Caco-2 (cell line): ENCODE measurements at regions not wholly inside any gene's neighbourhood (a gene's known extent, or its start where the extent isn't known, plus 50 kb on each side); places are given as distances from the start of the nearest gene placed in this dataset.

ENCODE experiments used
- BruUV-seq: library from RNA; stranded (reverse); fragments of 400-500 nt; replicated peaks from 2 replicates; lab custom pipeline; 2021; lab: Mats Ljungman, UMichigan
- CTCF ChIA-PET: fragments of 300-600 bp; sonication (Branson Sonifier 250); formaldehyde crosslinking; loops from one replicate; lab custom pipeline; 2022; ENCODE audit warnings: antibody characterized with exemption; lab: Charles Lee
- POLR2A ChIA-PET: fragments of 300-600 bp; sonication (Branson Sonifier 250); formaldehyde crosslinking; loops from one replicate; lab custom pipeline; 2022; ENCODE audit warnings: antibody characterized with exemption; lab: Charles Lee
- DNase-seq, 2 experiments: peaks; one replicate each; pipeline versions ENCODE4 v3.0.0 to v3.0.0-alpha.2; 2020 to 2022
- H3K27me3 ChIP-seq: replicated peaks from 2 replicates; pipeline ENCODE4 v1.6.0; 2011; ENCODE audit warnings: low read length; ENCODE audit not compliant: control insufficient read depth, insufficient read depth
- H3K36me3 ChIP-seq: 2 replicates; pipeline ENCODE4 v1.5.1; 2011; ENCODE audit warnings: low read length; ENCODE audit not compliant: control insufficient read depth, insufficient read depth
- H3K4me1 ChIP-seq: fragments of 250-450 bp; sonication (Bioruptor Pico); 2 replicates; pipeline ENCODE4 v1.5.1; 2020; ENCODE audit warnings: mild to moderate bottlenecking
- H3K4me3 ChIP-seq: 2 replicates; pipeline ENCODE4 v1.5.1; 2011; ENCODE audit warnings: low read depth, mild to moderate bottlenecking, control low read depth, low read length
- H3K9me3 ChIP-seq: fragments of 250-450 bp; sonication (Bioruptor Pico); 2 replicates; pipeline ENCODE4 v1.5.1; 2020; ENCODE audit warnings: mild to moderate bottlenecking, moderate library complexity
- H3K27ac Mint-ChIP-seq: one replicate; pipeline ENCODE4 v1.8.0; 2022; ENCODE audit warnings: mixed read lengths; ENCODE audit not compliant: unreplicated experiment
- H3K27me3 Mint-ChIP-seq: one replicate; pipeline ENCODE4 v1.8.0; 2022; ENCODE audit warnings: mixed read lengths; ENCODE audit not compliant: insufficient read depth, unreplicated experiment
- H3K36me3 Mint-ChIP-seq: one replicate; pipeline ENCODE4 v1.8.0; 2022; ENCODE audit warnings: mild to moderate bottlenecking, mixed read lengths; ENCODE audit not compliant: insufficient read depth, unreplicated experiment
- H3K4me1 Mint-ChIP-seq: one replicate; pipeline ENCODE4 v1.8.0; 2022; ENCODE audit warnings: low read depth, mixed read lengths; ENCODE audit not compliant: unreplicated experiment
- H3K4me3 Mint-ChIP-seq: one replicate; pipeline ENCODE4 v1.8.0; 2022; ENCODE audit warnings: mild to moderate bottlenecking, moderate library complexity, mixed read lengths; ENCODE audit not compliant: unreplicated experiment
- H3K9me3 Mint-ChIP-seq: one replicate; pipeline ENCODE4 v1.8.0; 2022; ENCODE audit warnings: mixed read lengths; ENCODE audit not compliant: unreplicated experiment
- intact Hi-C: fragments of 100-400 bp; cut with micrococcal nuclease; formaldehyde crosslinking; loops from one replicate; pipeline ENCODE4 v1.10.0; 2022; ENCODE audit not compliant: unreplicated experiment
- TF ChIP-seq, protein P1 (sequence below), 2 experiments: fragments of 200-600 bp in 1 of 2; IDR thresholded peaks; 1 replicate in 1 of 2; 2 replicates in 1 of 2; pipeline versions ENCODE4 v1.5.1 to v1.8.0; 2011 to 2022; ENCODE audit warnings: antibody characterized with exemption in 1 of 2, control low read depth in 1 of 2, inconsistent platforms in 1 of 2, low read depth in 1 of 2, low read length in 1 of 2, mild to moderate bottlenecking in 1 of 2, moderate library complexity in 1 of 2; ENCODE audit not compliant: insufficient read depth in 1 of 2, severe bottlenecking in 1 of 2, unreplicated experiment in 1 of 2

DNA sequence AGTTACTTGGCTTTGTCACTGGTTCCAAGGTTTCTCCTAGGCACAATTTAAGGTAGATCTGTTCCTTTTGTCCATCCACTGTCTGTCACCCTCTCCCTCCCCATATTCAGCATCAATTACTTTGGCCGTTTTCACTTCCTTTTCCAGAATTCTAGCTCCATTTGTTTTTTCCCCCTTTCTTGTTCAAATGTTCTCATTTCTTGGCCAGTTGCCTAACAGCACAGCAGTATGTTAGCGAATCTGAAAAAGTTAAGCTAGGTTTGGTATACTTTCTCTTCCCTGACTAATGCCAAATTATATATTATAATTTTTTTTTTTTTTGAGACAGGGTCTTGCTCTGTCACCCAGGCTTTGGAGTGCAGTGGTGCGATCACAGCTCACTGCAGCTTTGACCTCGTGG lies 409.1 kb upstream of the TEX13C start:
- H3K4me1 Mint-ChIP-seq: no peaks in the 10 kb centered on the region
- DNase-seq: no peak
- H3K9me3 ChIP-seq: no peaks in the 10 kb centered on the region
- H3K27me3 ChIP-seq: no peaks in the 10 kb centered on the region
- H3K4me3 Mint-ChIP-seq: no peak overlapping the region
- TF ChIP-seq, protein P1, sequence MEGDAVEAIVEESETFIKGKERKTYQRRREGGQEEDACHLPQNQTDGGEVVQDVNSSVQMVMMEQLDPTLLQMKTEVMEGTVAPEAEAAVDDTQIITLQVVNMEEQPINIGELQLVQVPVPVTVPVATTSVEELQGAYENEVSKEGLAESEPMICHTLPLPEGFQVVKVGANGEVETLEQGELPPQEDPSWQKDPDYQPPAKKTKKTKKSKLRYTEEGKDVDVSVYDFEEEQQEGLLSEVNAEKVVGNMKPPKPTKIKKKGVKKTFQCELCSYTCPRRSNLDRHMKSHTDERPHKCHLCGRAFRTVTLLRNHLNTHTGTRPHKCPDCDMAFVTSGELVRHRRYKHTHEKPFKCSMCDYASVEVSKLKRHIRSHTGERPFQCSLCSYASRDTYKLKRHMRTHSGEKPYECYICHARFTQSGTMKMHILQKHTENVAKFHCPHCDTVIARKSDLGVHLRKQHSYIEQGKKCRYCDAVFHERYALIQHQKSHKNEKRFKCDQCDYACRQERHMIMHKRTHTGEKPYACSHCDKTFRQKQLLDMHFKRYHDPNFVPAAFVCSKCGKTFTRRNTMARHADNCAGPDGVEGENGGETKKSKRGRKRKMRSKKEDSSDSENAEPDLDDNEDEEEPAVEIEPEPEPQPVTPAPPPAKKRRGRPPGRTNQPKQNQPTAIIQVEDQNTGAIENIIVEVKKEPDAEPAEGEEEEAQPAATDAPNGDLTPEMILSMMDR (IDR thresholded peaks at IDR 0.05; ENCODE audit: insufficient read depth in 1 of 2, low read depth in 1 of 2, low read length in 1 of 2, severe bottlenecking in 1 of 2, unreplicated experiment in 1 of 2): no peak
- H3K9me3 Mint-ChIP-seq: no peaks in the 10 kb centered on the region
- intact Hi-C loops: no loop called here
- no peak overlapping the region for H3K27ac Mint-ChIP-seq
- ChIA-PET POLR2A (no interaction called here), CTCF (no interaction called here)
- BruUV-seq: no TSS peak
- H3K36me3 Mint-ChIP-seq: no peaks in the 10 kb centered on the region
- H3K4me1 ChIP-seq: no peaks in the 10 kb centered on the region
- no peak overlapping the region for H3K4me3 ChIP-seq
- no peaks in the 10 kb centered on the region for H3K36me3 ChIP-seq
- no peaks in the 10 kb centered on the region for H3K27me3 Mint-ChIP-seq

DNA sequence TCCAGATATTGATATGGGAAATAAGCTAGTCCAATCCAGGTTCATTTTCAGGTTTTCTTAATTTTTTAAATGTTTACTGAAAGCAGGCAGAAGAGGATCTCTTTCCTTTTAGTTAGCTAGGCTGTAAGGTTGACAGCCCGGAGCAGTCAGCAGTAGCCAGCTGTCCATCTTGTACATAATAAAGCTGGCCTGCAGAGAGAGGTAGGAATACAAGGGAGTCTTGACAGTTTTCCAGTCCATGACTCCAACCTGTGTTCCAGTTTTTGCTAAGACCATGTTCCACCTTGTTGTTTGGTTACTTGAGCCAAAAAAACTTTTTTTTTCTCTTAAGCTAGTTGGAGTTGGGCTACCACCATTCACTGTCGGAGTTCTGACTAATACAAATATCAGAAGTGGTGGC lies 402.7 kb upstream of the TEX13C start:
- BruUV-seq: no TSS peak
- Histone ChIP-seq H3K27me3 (no peaks in the 10 kb centered on the region), H3K4me3 (no peak overlapping the region), H3K4me1 (no peaks in the 10 kb centered on the region), H3K36me3 (no peaks in the 10 kb centered on the region), H3K9me3 (no peaks in the 10 kb centered on the region)
- Mint-ChIP-seq H3K36me3 (no peaks in the 10 kb centered on the region), H3K9me3 (no peaks in the 10 kb centered on the region), H3K27me3 (no peaks in the 10 kb centered on the region), H3K27ac (no peak overlapping the region), H3K4me3 (no peak overlapping the region), H3K4me1 (no peaks in the 10 kb centered on the region)
- intact Hi-C loops: no loop called here
- POLR2A ChIA-PET: no interaction called here
- CTCF ChIA-PET: no interaction called here
- TF ChIP-seq, protein P1 (IDR thresholded peaks at IDR 0.05; ENCODE audit: insufficient read depth in 1 of 2, low read depth in 1 of 2, low read length in 1 of 2, severe bottlenecking in 1 of 2, unreplicated experiment in 1 of 2): no peak
- no peak for DNase-seq

DNA sequence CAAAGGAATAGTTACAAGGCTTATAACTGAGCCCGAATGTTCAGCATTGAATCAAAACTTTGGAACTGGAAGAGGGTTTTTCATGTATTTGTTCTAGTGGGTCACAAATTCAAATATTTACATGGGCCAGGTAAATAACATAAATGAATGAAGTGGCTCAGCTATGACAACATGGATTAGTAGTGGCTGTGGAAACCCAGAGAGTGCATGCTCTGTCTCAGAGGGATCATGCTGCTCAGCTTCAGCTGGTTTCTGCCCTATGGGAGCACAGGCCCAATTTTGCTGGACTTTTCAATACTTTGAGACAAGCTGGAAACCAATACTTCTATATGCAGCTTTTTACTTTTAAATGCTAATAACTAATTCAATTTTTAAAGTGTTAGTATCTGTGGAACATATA lies 394.0 kb upstream of the TEX13C start:
- H3K36me3 Mint-ChIP-seq: no peaks in the 10 kb centered on the region
- Histone ChIP-seq H3K4me1 (no peaks in the 10 kb centered on the region), H3K27me3 (no peaks in the 10 kb centered on the region), H3K9me3 (no peaks in the 10 kb centered on the region), H3K36me3 (no peaks in the 10 kb centered on the region), H3K4me3 (no peak overlapping the region)
- ChIA-PET POLR2A (no interaction called here), CTCF (no interaction called here)
- peaks cover 10% of the 10 kb centered on the region for H3K27me3 Mint-ChIP-seq
- no TSS peak for BruUV-seq
- no peak for DNase-seq
- H3K27ac Mint-ChIP-seq: no peak overlapping the region
- H3K9me3 Mint-ChIP-seq: no peaks in the 10 kb centered on the region
- no peaks in the 10 kb centered on the region for H3K4me1 Mint-ChIP-seq
- TF ChIP-seq, protein P1 (IDR thresholded peaks at IDR 0.05; ENCODE audit: insufficient read depth in 1 of 2, low read depth in 1 of 2, low read length in 1 of 2, severe bottlenecking in 1 of 2, unreplicated experiment in 1 of 2): no peak
- H3K4me3 Mint-ChIP-seq: no peak overlapping the region
- intact Hi-C loops: no loop called here
